ENCODE measurements at regions not wholly inside any gene's neighbourhood (a gene's known extent, or its start where the extent isn't known, plus 50 kb on each side); places are given as distances from the start of the nearest gene placed in this dataset.

DNA sequence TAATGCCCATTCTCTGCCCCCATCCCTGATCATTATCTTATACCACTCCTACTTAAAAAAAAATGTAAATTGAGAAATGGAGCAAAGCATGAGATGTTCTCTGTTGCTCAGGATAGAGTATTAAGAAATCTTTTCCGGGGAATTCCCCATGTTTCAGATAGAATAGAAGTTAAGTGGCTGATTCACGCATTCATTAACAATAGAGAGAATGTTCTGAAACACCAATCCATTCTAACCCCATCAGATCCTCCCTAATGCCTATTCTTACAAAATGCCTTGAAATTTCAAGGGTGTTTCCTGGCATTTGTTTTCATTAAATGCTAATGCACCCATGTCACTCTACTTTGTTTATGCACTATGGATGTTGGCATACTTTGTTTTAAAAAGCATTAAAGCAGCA lies 101.1 kb downstream of the AREG start:
- DNase-seq (ENCODE audit: low read depth): no peak
- TF ChIP-seq, protein P1, sequence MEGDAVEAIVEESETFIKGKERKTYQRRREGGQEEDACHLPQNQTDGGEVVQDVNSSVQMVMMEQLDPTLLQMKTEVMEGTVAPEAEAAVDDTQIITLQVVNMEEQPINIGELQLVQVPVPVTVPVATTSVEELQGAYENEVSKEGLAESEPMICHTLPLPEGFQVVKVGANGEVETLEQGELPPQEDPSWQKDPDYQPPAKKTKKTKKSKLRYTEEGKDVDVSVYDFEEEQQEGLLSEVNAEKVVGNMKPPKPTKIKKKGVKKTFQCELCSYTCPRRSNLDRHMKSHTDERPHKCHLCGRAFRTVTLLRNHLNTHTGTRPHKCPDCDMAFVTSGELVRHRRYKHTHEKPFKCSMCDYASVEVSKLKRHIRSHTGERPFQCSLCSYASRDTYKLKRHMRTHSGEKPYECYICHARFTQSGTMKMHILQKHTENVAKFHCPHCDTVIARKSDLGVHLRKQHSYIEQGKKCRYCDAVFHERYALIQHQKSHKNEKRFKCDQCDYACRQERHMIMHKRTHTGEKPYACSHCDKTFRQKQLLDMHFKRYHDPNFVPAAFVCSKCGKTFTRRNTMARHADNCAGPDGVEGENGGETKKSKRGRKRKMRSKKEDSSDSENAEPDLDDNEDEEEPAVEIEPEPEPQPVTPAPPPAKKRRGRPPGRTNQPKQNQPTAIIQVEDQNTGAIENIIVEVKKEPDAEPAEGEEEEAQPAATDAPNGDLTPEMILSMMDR (IDR thresholded peaks at IDR 0.05; ENCODE audit: low read depth, low read length): no peak
- TF ChIP-seq POLR2A (IDR thresholded peaks at IDR 0.05; ENCODE audit: extremely low read depth, insufficient read length) (no peak), MYC (IDR thresholded peaks at IDR 0.05; ENCODE audit: low read depth, low read length) (no peak)
- TF ChIP-seq, protein P2, sequence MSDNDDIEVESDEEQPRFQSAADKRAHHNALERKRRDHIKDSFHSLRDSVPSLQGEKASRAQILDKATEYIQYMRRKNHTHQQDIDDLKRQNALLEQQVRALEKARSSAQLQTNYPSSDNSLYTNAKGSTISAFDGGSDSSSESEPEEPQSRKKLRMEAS (IDR thresholded peaks at IDR 0.05; ENCODE audit: low read depth, low read length): no peak
- H3K4me3 ChIP-seq (ENCODE audit: low read depth, low read length): no peak overlapping the region

DNA sequence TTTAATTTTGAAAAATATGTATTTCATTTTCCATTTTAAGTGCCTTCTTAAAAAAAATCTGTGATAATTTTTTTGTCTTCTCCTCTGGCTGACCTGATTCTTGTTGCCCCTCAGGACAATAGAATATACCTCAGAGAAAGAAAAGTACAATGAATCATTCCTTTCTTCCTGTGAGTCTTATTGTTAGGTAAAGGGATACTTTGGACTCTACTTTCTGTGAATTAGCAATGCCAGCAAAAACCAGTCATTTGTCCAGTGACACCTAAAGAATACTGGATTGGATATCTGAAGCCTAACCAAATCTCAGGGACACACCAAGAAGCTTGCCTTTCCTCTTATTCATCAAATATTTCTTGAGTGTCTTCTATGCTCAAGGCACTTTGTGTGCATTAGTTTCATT lies 102.1 kb downstream of the AREG start:
- DNase-seq (ENCODE audit: low read depth): no peak
- TF ChIP-seq, protein P2 (IDR thresholded peaks at IDR 0.05; ENCODE audit: low read depth, low read length): no peak
- TF ChIP-seq POLR2A (IDR thresholded peaks at IDR 0.05; ENCODE audit: extremely low read depth, insufficient read length): no peak
- TF ChIP-seq, protein P1 (IDR thresholded peaks at IDR 0.05; ENCODE audit: low read depth, low read length): no peak
- TF ChIP-seq MYC (IDR thresholded peaks at IDR 0.05; ENCODE audit: low read depth, low read length): no peak
- H3K4me3 ChIP-seq (ENCODE audit: low read depth, low read length): no peak overlapping the region

DNA sequence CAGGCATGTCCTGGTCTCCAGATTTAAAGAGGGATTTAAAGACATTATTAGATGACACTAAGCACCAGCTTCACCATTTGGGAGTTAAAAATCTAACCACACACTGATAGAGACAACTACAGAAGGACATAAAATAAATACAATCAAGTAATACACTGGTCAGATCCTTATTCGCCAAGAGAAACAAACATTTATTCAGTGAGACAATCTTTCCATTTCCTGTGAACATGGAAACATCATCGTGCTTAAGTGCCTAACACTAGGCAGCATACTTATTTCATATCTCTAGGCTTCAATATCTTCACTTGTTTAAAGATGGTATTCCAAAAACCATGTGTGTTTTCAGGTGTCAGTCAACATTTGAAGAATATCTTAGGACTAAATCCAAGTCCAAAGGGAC lies 103.6 kb downstream of the AREG start:
- TF ChIP-seq, protein P2 (IDR thresholded peaks at IDR 0.05; ENCODE audit: low read depth, low read length): no peak
- TF ChIP-seq MYC (IDR thresholded peaks at IDR 0.05; ENCODE audit: low read depth, low read length) (no peak), POLR2A (IDR thresholded peaks at IDR 0.05; ENCODE audit: extremely low read depth, insufficient read length) (no peak)
- TF ChIP-seq, protein P1 (IDR thresholded peaks at IDR 0.05; ENCODE audit: low read depth, low read length): no peak
- DNase-seq (ENCODE audit: low read depth): no peak
- H3K4me3 ChIP-seq (ENCODE audit: low read depth, low read length): no peak overlapping the region

DNA sequence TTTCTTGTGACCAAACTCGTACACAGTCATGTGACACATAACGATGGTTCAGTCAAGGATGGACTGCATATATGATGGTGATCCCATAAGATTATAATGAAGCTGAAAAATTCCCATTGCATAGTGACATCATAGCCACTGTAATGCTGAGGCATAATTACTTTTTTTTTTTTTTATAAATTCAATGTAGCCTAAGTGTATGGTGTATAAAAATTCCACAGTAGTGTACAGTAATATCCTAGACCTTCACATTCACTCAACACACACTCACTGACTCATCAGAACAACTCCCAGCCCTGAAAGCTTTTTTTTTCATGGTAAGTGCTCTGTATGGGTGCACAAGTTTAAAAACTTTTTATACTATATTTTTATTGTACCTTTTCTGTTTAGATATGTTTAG lies 105.0 kb downstream of the AREG start:
- no peak for TF ChIP-seq MYC (IDR thresholded peaks at IDR 0.05; ENCODE audit: low read depth, low read length)
- DNase-seq (ENCODE audit: low read depth): no peak
- no peak overlapping the region for H3K4me3 ChIP-seq (ENCODE audit: low read depth, low read length)

DNA sequence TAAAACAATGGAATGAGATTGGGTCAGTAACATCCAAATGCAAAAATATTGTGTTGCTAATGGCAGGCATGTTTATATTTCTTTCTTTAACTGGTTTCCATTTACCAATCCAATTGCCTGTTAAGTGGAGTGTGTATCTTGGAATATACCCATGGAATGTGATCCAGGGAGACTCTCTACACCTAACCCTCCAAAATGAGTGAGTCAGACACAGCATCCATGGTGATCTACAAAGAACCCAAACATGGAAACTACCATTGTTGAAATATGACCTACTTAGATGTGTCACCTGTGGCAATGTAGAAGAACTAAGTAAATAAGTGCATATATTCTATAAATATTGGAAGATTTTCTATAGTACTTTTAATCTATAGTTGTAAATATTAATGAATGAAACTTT lies 110.3 kb downstream of the AREG start:
- no peak overlapping the region for H3K4me3 ChIP-seq (ENCODE audit: low read depth, low read length)
- no peak for DNase-seq (ENCODE audit: low read depth)
- no peak for TF ChIP-seq MYC (IDR thresholded peaks at IDR 0.05; ENCODE audit: low read depth, low read length)
- TF ChIP-seq, protein P1 (IDR thresholded peaks at IDR 0.05; ENCODE audit: low read depth, low read length): no peak
- no peak for TF ChIP-seq POLR2A (IDR thresholded peaks at IDR 0.05; ENCODE audit: extremely low read depth, insufficient read length)
- TF ChIP-seq, protein P2 (IDR thresholded peaks at IDR 0.05; ENCODE audit: low read depth, low read length): no peak

DNA sequence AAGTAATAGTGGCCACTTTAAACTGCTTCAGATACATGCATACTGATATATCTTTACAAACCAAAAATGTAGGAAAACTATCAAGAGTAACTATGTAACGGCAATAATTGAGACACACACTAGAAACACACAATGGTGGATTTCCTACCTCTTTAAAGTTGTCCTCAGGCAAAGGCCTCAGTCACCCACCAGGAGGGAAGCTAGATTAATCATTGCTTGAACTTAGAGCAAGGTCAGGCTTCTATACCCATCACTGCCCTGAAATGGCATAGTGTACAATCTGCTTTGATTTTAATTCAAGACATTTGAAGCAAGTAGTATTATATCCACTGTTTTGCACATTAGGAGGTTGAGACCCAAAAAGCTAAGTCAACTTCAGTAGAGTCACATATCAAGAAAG lies 110.9 kb downstream of the AREG start:
- TF ChIP-seq, protein P1 (IDR thresholded peaks at IDR 0.05; ENCODE audit: low read depth, low read length): no peak
- TF ChIP-seq, protein P2 (IDR thresholded peaks at IDR 0.05; ENCODE audit: low read depth, low read length): no peak
- TF ChIP-seq POLR2A (IDR thresholded peaks at IDR 0.05; ENCODE audit: extremely low read depth, insufficient read length): no peak
- no peak for TF ChIP-seq MYC (IDR thresholded peaks at IDR 0.05; ENCODE audit: low read depth, low read length)
- DNase-seq (ENCODE audit: low read depth): no peak
- H3K4me3 ChIP-seq (ENCODE audit: low read depth, low read length): no peak overlapping the region
